ENCODE measurements at regions not wholly inside any gene's neighbourhood (a gene's known extent, or its start where the extent isn't known, plus 50 kb on each side); places are given as distances from the start of the nearest gene placed in this dataset.
"Not testable (repeated sequence)": the region's sequence is repeated elsewhere in the genome, so short reads cannot be mapped to it uniquely, and the experiment has no call there.

DNA sequence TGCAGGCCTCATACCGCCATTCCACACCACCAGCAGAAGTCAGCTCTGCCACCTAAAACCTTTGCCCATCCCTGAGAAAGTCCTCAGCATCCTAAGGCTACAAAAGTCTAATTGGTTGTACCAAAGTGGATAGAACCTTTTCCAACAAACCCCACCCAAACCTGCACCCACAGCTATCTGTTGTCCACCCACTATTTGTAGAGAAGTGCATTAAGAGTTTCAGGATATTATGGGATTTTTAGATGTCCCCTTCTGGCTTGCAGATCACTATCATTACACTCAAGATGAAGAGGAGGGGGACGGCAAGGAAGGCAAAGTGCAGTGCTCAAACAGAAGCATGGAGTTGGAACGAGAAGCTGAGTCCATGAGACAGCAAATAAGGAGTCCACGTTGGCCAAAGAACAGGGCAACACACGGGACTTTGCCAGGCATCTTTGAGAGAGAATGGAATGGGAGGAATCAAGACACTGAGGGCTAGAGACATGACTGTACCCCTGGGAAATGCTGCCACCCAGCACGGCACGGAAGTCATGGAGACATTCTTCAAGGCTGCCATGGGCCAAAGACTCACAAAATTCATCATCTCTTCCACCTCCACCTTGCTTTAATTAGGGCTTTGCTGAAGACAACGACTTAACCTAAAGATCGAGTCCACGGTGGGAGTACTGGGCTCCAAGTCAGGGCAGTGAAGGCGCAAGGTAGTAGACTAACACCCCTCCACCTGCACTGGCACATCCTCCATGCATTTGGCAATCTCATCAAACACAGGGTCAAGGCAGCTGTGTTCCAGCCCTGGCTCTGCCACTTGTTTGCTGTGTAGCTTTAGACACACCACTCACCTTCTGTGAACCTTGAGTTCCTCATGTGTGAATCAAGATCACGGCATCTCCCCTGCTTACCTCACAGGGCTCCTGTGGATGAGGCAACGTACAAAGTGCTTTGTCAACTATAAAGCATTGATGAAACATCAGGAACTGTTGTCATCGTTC, 112.9 kb upstream of the TMEM45B start:
- DNase-seq = no peak

DNA sequence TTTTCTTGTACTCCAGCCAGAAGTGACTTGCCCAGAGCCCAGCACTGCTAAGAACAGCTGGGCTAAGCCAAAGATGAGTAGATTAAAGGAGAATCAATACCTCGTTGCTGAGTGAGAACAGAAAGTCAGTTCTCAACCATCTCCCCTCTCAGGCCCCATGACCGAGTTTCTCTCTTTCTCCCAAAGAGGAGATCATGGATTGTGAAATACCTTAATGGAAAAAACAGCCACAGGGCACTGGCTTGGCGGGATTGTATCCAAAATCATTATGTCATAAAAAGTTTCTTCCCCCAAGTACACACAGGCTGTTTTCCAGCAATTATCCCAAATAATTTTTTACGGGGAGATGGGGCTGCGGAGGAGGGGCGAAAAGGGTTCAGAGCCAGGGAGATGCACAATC, 111.8 kb upstream of the TMEM45B start:
- no peak for DNase-seq

DNA sequence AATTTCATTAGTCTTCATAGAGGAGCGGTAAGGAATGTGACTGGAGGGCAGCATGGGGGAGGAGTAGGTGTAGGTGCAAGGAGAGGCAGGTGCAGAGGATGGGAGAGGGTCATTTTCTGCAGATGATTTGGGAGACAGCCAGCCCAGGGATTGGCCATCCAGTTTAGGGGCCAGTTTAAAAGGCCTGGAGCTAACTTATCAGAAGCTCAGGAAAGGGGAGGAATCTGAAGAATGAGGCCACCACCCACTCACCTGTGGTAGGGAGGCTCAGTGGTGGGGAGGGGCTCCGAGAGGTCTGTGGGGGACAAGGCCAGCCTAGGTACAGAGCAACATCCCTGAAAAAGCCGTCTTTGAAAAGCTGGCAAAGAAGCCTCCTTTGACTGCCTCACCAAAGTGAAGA, 110.8 kb upstream of the TMEM45B start:
- no peak for DNase-seq

DNA sequence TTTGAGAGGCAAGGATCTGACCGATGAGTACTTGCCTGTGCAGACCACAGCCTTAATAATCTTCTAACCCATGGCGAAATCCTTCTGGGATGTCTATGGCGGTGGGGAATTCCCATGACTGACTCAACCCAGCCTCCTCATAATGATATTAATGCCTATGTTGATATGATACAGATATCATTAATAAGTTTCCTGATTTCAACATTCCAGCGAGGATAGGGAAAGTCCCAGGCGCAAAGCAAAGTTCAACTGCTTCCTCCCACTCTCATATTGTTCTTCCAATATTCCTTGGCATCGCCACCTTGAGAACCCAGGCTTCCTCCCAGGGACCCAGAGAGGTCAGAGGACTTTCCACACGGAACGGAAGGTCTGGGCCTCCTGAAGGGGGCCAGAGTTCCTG, 110.3 kb upstream of the TMEM45B start:
- no peak for DNase-seq

DNA sequence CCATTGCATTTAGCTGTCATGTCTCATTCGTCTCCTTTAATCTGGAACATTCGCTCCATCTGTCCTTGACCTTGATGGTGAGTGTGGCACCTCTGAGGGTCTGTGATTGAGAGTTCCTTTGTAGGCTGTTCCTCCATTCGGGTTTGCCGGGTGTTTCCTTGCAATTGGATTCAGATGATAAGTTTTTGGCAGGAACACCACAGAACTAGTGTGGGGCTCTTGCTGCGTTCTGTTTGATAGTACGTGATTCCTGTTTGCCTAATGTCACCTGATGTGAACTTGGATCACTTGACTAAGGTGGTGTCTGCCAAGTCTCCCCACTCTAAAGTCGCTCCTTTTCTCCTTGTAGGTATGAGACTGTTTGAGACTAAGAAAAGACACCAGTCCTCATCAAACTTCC, 109.7 kb upstream of the TMEM45B start:
- DNase-seq = no peak

DNA sequence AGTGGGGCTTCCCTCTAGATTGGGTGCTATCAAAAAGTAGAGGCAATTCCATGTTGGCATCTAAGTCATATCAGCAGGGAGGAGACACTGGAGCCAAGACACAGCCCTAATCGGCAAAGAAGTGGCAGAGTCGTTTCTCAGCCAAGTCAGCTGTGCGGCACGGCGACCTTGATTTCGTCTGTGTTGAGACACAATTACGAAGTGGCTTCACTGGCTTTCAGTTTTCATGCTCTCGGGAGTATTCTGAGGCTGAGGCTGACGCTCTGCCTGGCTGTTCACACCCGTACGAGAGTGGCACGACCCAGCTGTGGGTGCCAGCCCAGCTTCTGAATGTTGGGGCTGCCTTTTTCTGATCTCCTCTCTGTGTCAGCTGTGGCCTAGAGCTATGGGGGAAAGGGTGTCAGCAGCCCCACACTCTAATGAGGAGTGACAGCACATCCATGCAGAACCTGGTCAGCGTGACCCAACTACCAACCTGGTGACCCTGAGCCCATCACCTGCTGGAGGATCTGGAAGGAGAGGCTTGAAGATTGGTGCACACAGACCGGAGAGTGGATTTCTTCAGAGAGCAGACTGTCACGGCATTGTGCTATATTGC, 105.7 kb upstream of the TMEM45B start:
- no peak for DNase-seq

DNA sequence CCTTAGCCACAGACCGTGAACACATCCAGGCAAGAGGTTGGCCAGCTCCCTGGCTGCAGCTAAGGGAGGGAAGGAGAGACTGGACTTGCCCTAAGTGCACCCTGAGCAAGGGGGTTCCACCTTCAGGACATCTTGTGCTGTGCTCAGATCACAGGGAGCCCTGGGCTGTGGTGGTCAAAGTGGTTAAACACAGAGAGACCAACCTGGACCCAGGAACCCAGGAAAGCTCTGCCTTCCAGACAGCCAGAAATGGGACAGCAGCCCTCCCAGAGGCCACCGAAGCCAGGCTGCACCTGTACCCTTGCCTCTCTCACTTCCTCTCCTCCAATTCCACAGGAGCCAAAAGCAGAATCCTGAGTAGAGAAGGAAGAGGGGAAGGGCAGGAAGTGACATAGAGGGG, 105.2 kb upstream of the TMEM45B start:
- DNase-seq = no peak

DNA sequence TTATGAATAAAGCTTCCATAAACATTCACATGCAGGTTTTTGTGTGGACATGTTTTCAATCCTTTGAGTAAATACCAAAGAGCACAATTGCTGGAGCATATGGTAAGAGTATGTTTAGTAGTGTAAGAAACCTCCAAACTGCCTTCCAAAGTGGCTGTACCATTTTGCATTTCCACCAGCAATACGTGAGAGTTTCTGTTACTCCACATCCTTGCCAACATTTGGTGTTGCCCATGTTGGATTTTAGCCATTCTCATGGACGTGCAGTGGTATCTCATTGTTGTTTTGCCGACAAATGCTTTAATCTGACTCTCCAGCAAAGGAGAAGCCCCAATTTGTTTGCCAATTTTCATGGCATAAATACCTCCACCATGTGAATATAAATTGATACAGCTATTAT, 103.9 kb upstream of the TMEM45B start:
- no peak for DNase-seq

DNA sequence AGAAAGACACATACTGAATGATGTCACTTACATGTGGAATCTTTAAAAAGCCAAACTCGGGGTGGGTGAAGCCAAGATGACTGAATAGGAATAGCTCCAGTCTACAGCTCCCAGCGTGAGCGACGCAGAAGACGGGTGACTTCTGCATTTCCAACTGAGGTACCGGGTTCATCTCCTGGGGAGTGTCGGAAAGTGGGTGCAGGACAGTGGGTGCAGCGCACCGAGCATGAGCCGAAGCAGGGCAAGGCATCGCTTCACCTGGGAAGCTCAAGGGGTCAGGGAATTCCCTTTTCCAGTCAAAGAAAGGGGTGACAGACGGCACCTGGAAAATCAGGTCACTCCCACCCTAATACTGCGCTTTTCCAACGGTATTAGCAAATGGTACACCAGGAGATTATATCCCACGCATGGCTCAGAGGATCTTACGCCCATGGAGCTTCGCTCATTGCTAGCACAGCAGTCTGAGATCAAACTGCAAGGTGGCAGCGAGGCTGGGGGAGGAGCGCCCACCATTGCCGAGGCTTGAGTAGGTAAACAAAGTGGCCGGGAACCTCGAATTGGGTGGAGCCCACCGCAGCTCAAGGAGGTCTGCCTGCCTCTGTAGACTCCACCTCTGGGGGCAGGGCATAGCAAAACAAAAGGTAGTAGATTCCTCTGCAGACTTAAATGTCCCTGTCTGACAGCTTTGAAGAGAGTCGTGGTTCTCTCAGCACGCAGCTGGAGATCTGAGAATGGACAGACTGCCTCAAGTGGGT, 103.0 kb upstream of the TMEM45B start:
- not testable (repeated sequence) for DNase-seq

DNA sequence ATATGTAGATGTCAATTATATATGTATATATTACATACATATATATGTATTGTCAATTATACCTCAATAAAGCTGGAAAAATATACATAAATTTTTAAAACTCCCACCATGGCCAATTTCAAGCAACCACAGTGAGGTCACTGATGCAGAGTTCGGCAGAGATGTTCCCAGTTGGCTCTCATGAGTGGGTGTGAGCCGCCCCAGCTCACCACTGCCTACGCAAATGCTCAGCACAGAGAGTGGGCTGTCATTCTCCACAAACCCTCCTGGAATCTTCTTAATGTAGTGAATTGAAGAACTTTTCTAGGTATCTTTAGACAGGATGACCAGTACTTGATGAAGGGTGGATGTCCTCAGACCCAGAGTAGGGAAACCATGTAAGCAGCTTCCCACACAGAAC, 96.6 kb upstream of the TMEM45B start:
- DNase-seq = no peak

DNA sequence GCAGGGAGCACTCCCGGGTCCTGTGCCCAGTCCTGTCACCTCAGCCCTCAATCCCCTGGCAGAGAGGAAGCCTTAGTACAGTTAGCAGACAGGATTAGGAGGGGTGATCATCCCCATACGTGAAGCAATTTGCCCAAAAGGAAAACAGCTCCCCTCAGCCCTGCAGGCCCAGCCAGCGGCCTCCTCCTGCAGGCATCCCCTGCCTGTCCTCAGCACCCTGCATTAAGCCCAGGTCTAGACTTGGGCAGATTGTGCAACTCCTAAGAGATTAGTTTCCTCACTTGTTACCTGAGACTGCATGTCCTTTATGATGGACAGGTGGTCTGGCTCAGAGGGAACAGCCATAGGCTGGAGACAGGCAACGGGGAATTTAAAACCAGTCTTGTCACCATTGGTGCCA, 95.5 kb upstream of the TMEM45B start:
- DNase-seq = no peak

DNA sequence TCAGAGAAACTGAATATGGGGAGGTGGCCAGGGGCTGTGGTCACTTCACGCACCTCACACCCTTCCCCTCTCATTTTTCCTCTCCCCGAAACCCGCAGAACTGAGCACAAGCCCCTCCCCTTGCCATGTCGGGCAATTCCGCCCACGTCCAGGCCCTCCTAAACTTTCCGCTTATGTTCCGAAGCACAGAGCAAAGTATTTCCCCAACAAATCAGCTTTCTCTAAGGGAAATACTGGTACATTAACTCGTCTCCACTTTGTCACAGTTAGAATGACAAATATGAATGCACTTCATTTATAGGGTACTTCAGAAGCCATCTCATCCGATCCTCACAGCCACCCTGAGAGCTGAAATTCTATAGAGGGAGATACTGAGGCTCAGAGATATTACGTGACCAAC, 94.7 kb upstream of the TMEM45B start:
- DNase-seq = no peak

DNA sequence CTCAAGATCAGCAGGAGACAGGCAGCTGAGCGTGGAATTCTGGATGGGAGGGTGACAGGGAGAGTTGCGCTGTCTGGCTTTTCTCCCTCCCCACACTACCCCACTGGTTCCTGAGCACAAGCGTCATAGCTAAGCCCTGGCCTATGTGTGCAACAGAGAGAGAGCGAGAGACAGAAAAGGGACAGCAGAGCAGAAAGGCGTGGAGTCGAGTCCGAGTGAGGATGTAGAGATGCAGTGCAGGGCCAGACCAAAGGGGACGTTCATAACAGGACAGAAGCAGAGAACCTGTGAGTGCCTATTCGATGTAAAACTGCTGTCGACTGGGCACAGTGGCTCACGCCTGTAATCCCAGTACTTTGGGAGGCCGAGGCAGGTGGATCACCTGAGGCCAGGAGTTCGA, 94.0 kb upstream of the TMEM45B start:
- DNase-seq = no peak

DNA sequence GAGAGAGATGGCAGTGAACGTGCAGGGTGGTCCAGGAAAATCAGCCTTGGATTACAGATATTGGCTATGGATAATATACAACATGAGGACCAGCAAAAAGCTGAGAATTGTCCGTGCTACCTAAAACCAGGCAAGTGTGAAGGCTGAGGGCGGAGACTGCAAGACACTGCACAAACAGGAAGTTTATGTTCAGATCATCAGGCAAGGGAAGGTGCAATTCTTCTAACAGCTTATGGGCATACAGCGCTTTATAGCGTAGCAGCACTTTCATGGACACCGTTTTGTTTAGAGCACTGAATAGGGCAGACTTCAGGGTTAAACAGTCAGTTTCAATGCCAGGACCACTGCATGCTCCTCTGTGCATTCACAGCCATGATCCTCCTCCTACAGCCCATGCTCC, 93.1 kb upstream of the TMEM45B start:
- DNase-seq = no peak

DNA sequence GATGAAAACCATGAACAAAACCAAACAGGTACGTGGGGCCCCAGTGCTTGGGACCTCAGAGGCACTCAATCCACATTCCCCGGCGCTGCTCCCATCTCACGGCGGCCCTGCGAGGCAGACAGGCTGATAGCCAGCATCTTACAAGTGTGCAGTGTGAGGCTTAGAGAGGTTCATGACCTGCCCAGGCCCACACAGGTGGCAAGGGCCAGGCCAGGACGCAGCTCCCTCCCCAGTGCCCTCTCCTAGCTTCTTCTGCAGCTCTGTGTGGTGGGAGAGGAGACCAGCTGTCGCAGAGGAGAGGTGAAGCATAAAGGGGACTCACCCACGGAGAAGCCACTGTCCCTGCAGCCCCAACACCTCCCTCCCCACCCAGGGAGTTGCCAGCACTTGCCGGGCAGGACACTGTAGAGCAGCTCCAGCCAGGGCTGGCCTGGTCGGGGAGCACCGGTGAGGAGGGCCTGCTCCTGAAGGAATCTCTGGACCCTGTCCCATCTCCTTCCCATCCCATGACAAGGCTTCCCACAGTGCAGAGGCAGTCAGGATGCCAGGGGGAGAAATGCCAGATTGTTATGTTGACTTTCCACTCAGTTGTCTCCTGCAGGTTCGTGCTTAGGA, 92.4 kb upstream of the TMEM45B start:
- no peak for DNase-seq

DNA sequence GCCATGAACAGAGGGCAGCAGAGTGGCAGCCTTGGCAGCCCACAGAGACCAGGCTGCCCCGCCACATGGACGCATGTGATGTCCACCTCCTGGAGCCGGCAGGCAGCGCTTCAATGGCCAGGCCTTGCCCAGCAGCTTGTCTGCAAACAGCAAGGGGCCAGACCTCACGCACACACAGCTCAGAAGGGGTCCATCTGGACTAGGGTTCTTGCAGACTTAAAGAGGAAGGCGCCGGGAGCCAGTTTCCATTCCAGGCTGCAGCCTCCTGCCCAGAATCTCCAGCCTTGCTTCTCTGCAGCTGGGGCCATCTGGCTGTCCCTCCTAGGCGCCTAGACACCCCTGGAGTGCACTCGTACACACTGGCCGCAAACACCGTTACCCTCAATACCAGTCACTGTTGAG, 91.9 kb upstream of the TMEM45B start:
- no peak for DNase-seq

DNA sequence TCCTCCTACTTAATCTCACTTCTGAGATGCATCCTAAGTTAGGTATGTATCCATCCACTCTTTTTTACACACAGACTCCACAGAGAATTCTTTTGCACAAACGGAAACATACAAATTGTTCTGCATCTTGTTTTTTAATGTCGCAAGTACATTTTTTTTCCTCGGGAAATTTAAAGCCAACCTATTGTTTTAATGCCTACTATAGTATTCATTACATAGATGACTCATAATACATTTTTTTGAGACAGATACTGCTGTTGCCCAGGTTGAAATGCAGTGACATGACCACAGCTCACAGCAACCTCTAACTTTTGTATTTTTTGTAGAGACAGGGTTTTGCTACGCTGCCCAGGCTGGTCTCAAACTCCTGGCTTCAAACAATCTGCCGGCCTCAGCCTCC, 90.8 kb upstream of the TMEM45B start:
- DNase-seq = no peak

DNA sequence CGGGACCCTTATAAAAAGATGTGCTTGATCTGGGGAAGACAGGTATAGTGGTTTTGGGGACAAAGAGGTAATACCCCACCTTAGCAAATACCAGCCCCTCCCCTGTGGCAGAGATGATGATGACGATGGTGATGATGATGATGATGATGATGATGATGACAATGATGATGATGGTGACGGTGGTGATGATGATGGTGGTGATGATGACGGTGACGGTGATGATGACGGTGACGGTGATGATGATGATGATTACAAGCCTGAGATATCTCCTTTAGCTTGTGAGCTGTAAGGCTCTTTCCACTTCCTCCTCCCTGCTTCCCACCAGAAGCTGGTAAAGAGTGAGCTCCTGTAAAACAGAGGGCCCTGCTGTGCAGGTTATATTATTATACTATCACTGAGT, 89.5 kb upstream of the TMEM45B start:
- DNase-seq = no peak

DNA sequence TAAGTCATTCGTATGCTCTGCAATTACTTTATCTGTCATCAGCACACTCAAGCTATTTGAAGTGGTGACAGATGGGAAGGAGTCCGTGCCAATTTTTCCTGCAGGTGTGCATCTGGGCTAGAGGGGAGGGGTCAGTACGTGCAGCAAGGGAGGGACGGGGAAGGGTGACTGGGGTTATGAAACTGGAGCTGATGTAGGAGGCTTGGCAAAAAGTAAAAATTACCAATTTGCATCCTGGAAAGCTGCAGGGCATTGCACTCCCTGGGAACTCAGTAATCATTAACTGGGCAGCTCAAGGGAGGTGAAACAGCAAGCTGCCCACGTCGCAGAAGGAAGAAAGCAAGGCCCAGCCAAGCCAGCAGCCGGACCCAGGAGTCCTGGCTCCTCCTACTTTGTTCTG, 87.1 kb upstream of the TMEM45B start:
- DNase-seq = no peak

DNA sequence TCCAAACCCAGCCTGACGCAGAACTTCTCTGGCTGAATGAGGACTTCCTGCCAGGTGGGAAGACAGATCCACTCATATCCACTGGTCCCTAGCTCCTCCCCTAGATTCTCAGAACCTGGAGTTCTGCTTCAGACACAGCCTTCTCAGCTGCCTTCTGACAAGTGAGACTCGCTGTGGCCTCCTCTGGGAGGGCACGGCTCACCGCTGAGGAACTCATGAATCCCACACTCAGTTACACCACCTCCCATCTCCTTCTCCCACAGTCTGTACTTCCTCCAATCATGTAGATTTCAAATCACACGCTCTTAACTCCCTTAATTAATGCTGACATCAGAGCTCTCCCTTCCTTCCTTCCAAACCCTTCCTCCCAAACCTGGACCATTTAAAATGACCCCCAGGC, 86.4 kb upstream of the TMEM45B start:
- no peak for DNase-seq

DNA sequence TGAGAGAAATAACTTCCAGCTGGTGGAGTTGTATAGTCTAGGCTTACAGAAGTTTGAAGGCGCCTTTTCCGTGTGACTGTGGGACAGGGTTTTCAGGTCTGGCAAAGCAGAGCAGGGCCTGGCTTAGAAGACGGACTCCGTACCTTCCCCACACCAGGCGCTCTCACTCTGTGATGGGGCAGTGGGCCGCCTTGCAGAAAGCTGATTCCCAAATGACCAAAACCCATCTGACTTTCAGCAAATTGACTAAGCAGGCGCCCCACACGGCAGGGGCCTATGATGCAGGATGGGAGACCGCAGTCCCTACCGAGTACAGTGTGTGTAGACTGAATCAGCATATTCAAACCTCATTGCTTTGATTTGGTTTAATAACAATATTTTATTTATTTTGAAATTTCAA, 85.8 kb upstream of the TMEM45B start:
- DNase-seq = no peak

DNA sequence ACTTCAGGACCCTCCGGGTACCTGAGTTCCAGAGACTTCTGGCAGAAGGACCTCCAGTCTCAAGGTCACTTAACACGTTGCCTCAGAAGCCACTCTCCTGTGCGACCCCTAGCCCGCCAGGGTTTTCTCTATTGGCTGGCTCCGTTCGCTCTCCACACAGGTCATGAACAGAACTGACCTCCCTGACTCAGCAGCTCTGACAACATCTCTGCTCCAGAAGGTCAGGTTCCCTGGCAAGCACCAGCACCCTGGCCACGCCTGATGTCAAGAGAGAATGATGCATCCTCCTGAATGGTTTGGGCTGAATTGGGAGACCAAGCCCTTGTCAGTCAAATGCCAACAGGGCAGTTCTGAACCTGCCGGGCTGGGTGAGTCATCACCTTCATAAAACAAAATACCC, 84.3 kb upstream of the TMEM45B start:
- no peak for DNase-seq

DNA sequence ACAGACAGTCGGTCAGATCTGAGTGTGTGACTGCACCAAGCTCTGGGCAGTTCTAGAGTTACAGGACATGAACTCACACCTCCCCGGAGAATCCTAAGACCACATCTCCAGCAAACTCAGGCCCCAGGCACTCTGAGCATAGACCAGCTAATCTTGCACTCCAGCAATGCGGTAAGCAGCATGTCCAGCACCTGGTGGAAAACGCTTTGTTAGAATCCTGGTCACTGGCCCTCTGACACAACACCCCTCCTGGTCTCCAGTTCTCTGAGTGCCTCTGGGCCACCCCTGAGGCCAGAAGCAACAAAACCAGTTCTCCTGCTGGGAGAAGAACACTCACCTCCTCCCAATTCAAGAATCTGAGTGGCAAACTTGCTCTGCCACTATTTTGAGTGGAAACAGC, 82.7 kb upstream of the TMEM45B start:
- DNase-seq = no peak

DNA sequence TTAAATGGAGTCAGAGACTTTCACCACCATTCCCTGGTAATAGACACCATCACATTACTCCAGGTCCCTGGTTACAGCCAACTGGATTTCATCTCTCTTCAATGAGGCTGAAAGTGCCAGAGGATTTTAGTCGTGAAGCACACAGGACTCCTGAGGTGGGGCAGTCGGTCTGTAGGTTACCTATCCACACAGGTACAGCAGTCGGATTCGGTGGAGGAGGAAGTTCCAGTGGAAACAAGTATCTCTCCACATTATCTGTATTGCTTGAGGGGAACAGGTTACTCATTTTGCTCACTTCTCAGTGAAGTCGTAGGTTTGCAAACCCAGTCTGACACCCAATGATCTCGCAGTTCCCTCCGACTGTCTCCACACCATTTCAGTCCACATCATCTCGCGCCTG, 82.3 kb upstream of the TMEM45B start:
- no peak for DNase-seq

Data from NCI-H1694 (cell line).